Lung (tissue), 11 donors: ENCODE measurements at regions not wholly inside any gene's neighbourhood (a gene's known extent, or its start where the extent isn't known, plus 50 kb on each side); places are given as distances from the start of the nearest gene placed in this dataset.
"Not testable (repeated sequence)": the region's sequence is repeated elsewhere in the genome, so short reads cannot be mapped to it uniquely, and the experiment has no call there.

Experiments
- ATAC-seq: fragments of 200-7000 bp; cut with Tn5 transposase; one replicate; pipeline ENCODE4 v1.9.1; 2020; ENCODE audit warnings: moderate number of reproducible peaks; ENCODE audit not compliant: insufficient read depth, low FRiP score
- DNase-seq, 3 donors: peaks; one replicate each; pipeline ENCODE4 v3.0.0-alpha.2; 2013 to 2017
- H3K27ac ChIP-seq, 2 donors: one replicate each; pipeline ENCODE4 v1.5.1; 2013; ENCODE audit warnings: mild to moderate bottlenecking in 2 of 2, moderate library complexity in 2 of 2, control low read depth in 1 of 2, inconsistent platforms in 1 of 2, low read depth in 1 of 2, low read length in 1 of 2
- H3K27me3 ChIP-seq, 3 donors: one replicate each; pipeline ENCODE4 v1.5.1; 2013; ENCODE audit warnings: low read length in 2 of 3; ENCODE audit not compliant: control insufficient read depth in 3 of 3, insufficient read depth in 3 of 3
- H3K36me3 ChIP-seq, 4 donors: one replicate each; pipeline ENCODE4 v1.5.1; 2013; ENCODE audit warnings: low read length in 4 of 4, mild to moderate bottlenecking in 1 of 4, moderate library complexity in 1 of 4; ENCODE audit not compliant: control insufficient read depth in 4 of 4, insufficient read depth in 4 of 4
- H3K4me1 ChIP-seq, 5 donors: one replicate each; pipeline ENCODE4 v1.5.1; 2013; ENCODE audit warnings: low read length in 5 of 5, mild to moderate bottlenecking in 2 of 5, moderate library complexity in 1 of 5; ENCODE audit not compliant: control insufficient read depth in 5 of 5, insufficient read depth in 5 of 5
- H3K4me3 ChIP-seq: one replicate; pipeline ENCODE4 v1.5.1; 2013; ENCODE audit warnings: mild to moderate bottlenecking, control low read depth, moderate library complexity
- H3K9ac ChIP-seq, 2 donors: one replicate each; pipeline ENCODE4 v1.5.1; 2013; ENCODE audit warnings: low read length in 2 of 2, control low read depth in 1 of 2; ENCODE audit not compliant: insufficient read depth in 1 of 2
- H3K9me3 ChIP-seq, 4 donors: one replicate each; pipeline ENCODE4 v1.5.1; 2013; ENCODE audit warnings: low read length in 3 of 4, mild to moderate bottlenecking in 1 of 4, moderate library complexity in 1 of 4; ENCODE audit not compliant: control insufficient read depth in 4 of 4, insufficient read depth in 3 of 4
- CTCF ChIP-seq: IDR thresholded peaks from 2 replicates; pipeline ENCODE4 v1.5.1; 2012; ENCODE audit warnings: mild to moderate bottlenecking; ENCODE audit errors: control extremely low read depth, extremely low read depth
- WGBS, 2 donors: extraction: QIAGEN DNeasy Blood & Tissue Kit; methylation state at CpG; one replicate each; pipeline ENCODE4 v1.1.7; 2013; 5-methylcytosine and 5-hydroxymethylcytosine counted together
- donor health status: control.
- donor health status: control.
- donor health status: Bipolar disorder and iron deficiency.
- donor health status: healthy.
- donor health status: DM: yes; HTN: yes; CAD: no.

DNA sequence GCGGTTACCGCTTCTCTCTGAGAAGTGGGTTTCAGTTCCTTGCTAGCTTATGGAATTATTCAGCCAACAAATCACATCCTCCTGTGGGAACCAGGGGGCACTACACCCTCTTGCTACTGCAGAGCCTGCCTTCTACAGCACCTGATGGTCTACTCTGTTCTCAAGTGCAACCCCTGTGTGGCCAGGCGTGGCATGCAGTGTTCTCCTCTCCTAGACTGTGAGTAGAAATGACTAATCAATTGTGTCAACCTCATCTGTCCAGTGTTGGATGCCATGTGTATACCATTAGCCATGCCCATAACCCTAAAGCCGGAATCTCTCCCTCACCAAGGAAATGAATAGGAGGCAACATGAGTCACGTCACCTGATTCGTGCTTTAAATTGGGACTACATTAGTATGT, 117.2 kb upstream of the LIFR start:
- Histone ChIP-seq H3K9ac (no peak overlapping the region), H3K9me3 (peaks cover 0 to 4% (median under 1%) of the 10 kb centered on the region in 4 donors), H3K27me3 (no peaks in the 10 kb centered on the region), H3K4me3 (no peak overlapping the region), H3K27ac (no peak overlapping the region), H3K36me3 (no peaks in the 10 kb centered on the region), H3K4me1 (peaks cover 0 to 37% (median 1%) of the 10 kb centered on the region in 5 donors)
- no peak for TF ChIP-seq CTCF
- 94 to 95% methylated on average over 6 of the region's 6 CpGs for WGBS, 2 donors
- DNase-seq (no peak), ATAC-seq (no peak)

- Histone ChIP-seq H3K9me3 (peaks cover 0 to 4% (median under 1%) of the 10 kb centered on the region in 4 donors), H3K4me3 (no peak overlapping the region), H3K27me3 (no peaks in the 10 kb centered on the region), H3K4me1 (peaks cover 0 to 53% (median 1%) of the 10 kb centered on the region in 5 donors), H3K9ac (no peak overlapping the region), H3K36me3 (no peaks in the 10 kb centered on the region), H3K27ac (no peak overlapping the region)
- TF ChIP-seq CTCF: no peak
- WGBS, 2 donors: 86 to 95% methylated on average over 2 of the region's 2 CpGs
- ATAC-seq (no peak), DNase-seq (no peak)
These were observed 119.0 kb upstream of the LIFR start for GRCh38 chr5:38675443-38675842.

DNA sequence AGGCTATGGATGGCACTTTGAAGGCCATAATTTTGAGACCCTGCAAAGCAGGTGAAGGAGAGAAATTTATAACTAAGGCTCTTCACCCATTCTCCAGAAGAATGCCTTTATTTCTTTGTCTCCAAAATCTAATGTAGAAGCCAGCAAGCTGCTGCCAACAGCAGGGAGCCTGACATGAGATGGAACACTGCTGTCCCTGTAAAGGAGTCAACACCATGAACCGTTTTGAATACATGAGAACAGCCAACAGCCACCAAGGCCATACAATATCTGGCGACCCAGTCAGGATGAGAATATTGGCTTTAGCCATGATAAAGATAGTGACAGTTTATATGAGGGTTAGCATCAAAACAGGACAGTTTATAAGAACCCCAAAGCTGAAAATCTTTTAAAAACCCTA, 121.2 kb upstream of the LIFR start:
- H3K9ac ChIP-seq: no peak overlapping the region
- 78 to 84% methylated on average over 2 of the region's 2 CpGs for WGBS, 2 donors
- H3K9me3 ChIP-seq: peaks cover 0 to 4% (median under 1%) of the 10 kb centered on the region in 4 donors
- peaks cover 0 to 62% (median 0%) of the 10 kb centered on the region in 5 donors for H3K4me1 ChIP-seq
- H3K36me3 ChIP-seq: no peaks in the 10 kb centered on the region
- ATAC-seq (no peak), DNase-seq (peak; percentile 81 to 94 (median 91))
- no peak overlapping the region for H3K27ac ChIP-seq
- no peak for TF ChIP-seq CTCF
- no peak overlapping the region for H3K4me3 ChIP-seq
- H3K27me3 ChIP-seq: no peaks in the 10 kb centered on the region

GRCh38 chr5:38678076-38678475, 121.6 kb upstream of the LIFR start:
- H3K27ac ChIP-seq: no peak overlapping the region
- H3K27me3 ChIP-seq: no peaks in the 10 kb centered on the region
- H3K4me1 ChIP-seq: peaks cover 0 to 64% (median 0%) of the 10 kb centered on the region in 5 donors
- DNase-seq: no peak
- peaks cover 0 to 4% (median under 1%) of the 10 kb centered on the region in 4 donors for H3K9me3 ChIP-seq
- 90 to 97% methylated on average over 1 of the region's 1 CpG for WGBS, 2 donors
- no peaks in the 10 kb centered on the region for H3K36me3 ChIP-seq
- no peak overlapping the region for H3K9ac ChIP-seq
- no peak for ATAC-seq
- TF ChIP-seq CTCF: no peak
- H3K4me3 ChIP-seq: no peak overlapping the region

GRCh38 chr5:38678697-38679096, 122.3 kb upstream of the LIFR start:
- not testable (repeated sequence) for H3K27me3 ChIP-seq, H3K36me3 ChIP-seq, H3K9ac ChIP-seq, H3K4me3 ChIP-seq, ATAC-seq, DNase-seq, H3K27ac ChIP-seq, H3K9me3 ChIP-seq
- H3K4me1 ChIP-seq: peaks cover 0 to 70% (median 0%) of the 10 kb centered on the region in 5 donors
- 83 to 92% methylated on average over 7 of the region's 7 CpGs for WGBS, 2 donors
